Bronchial epithelial cell (primary cell): ENCODE measurements at regions not wholly inside any gene's neighbourhood (a gene's known extent, or its start where the extent isn't known, plus 50 kb on each side); places are given as distances from the start of the nearest gene placed in this dataset.

Experiments
- DNase-seq: peaks from one replicate; pipeline ENCODE4 v3.0.0-alpha.2; 2010; ENCODE audit warnings: low read depth
- FAIRE-seq: peaks from 2 replicates; lab custom pipeline; 2011; peaks lifted over from hg19 to GRCh38; lab: Jason Lieb, UNC
- H3K27me3 ChIP-seq: 2 replicates; pipeline ENCODE4 v1.5.1; 2011; ENCODE audit warnings: low read length; ENCODE audit not compliant: control insufficient read depth, insufficient read depth
- H3K36me3 ChIP-seq: 2 replicates; pipeline ENCODE4 v1.5.1; 2011; ENCODE audit warnings: low read length; ENCODE audit not compliant: control insufficient read depth, insufficient read depth
- H3K4me3 ChIP-seq: 2 replicates; pipeline ENCODE4 v1.5.1; 2011; ENCODE audit warnings: mild to moderate bottlenecking, low read depth, low read length, control low read depth
- TF ChIP-seq, protein P1 (sequence below): IDR thresholded peaks from 2 replicates; pipeline ENCODE4 v1.5.1; 2011; ENCODE audit warnings: mild to moderate bottlenecking, moderate library complexity, low read length, control low read depth, inconsistent platforms; ENCODE audit not compliant: insufficient read depth, severe bottlenecking

- FAIRE-seq = no peak
- no peak for DNase-seq
Observed at GRCh38 chr3:153602801-153603200, 440.8 kb downstream of the RAP2B start.

DNA sequence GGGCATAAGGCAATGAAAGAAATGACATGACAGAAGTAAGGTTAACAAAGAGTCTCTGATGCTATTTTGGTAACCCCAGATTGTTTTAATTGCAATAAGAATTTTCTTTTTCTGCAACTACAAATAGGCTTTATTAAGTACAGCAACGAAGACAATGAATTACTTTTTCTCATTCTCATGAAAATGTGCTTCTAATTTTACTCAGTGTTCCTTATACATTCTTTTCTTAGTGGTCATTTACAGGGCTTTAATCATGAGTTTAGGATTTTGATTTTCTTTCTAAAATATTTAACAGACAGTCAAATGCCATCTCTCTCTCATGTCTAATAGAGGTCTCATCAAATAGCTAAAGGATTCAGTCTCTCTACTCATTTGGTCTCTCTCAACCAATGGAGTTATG is 452.1 kb downstream of the RAP2B start:
- Histone ChIP-seq H3K27me3 (no peaks in the 10 kb centered on the region), H3K4me3 (no peak overlapping the region), H3K36me3 (no peaks in the 10 kb centered on the region)
- DNase-seq (no peak), FAIRE-seq (no peak)
- TF ChIP-seq, protein P1, sequence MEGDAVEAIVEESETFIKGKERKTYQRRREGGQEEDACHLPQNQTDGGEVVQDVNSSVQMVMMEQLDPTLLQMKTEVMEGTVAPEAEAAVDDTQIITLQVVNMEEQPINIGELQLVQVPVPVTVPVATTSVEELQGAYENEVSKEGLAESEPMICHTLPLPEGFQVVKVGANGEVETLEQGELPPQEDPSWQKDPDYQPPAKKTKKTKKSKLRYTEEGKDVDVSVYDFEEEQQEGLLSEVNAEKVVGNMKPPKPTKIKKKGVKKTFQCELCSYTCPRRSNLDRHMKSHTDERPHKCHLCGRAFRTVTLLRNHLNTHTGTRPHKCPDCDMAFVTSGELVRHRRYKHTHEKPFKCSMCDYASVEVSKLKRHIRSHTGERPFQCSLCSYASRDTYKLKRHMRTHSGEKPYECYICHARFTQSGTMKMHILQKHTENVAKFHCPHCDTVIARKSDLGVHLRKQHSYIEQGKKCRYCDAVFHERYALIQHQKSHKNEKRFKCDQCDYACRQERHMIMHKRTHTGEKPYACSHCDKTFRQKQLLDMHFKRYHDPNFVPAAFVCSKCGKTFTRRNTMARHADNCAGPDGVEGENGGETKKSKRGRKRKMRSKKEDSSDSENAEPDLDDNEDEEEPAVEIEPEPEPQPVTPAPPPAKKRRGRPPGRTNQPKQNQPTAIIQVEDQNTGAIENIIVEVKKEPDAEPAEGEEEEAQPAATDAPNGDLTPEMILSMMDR = no peak

More at GRCh38 chr3:153602801-153603200, 440.8 kb downstream of the RAP2B start:
- Histone ChIP-seq H3K4me3 (no peak overlapping the region), H3K27me3 (no peaks in the 10 kb centered on the region), H3K36me3 (no peaks in the 10 kb centered on the region)
- TF ChIP-seq, protein P1 = no peak

DNA sequence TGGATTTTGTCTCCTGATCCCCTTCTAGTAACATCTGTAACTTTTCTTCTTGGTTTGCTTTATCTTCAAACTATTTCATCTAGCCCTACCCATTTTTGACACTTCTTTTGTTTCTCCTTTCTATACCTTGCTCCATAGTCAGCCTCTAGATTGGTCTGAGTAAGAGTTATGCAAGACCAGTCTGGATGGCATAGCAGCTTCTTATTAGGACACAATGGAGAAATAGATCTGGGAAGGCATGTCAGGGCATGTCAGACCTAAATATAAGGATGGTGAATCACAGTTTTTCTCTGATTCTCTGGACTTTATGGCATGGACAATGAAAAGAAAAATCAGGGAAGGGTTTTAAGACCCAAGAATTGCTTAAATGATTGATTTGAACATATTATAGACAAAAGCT is 452.5 kb downstream of the RAP2B start:
- FAIRE-seq = no peak
- Histone ChIP-seq H3K27me3 (no peaks in the 10 kb centered on the region), H3K36me3 (no peaks in the 10 kb centered on the region), H3K4me3 (no peak overlapping the region)
- TF ChIP-seq, protein P1 = no peak
- peak; percentile 99 for DNase-seq

- Histone ChIP-seq H3K27me3 (no peaks in the 10 kb centered on the region), H3K36me3 (no peaks in the 10 kb centered on the region), H3K4me3 (no peak overlapping the region)
- DNase-seq (no peak), FAIRE-seq (no peak)
- TF ChIP-seq, protein P1 = no peak
Observed at GRCh38 chr3:153615863-153616262, 453.8 kb downstream of the RAP2B start.

- H3K36me3 ChIP-seq = no peaks in the 10 kb centered on the region
- H3K27me3 ChIP-seq = no peaks in the 10 kb centered on the region
- TF ChIP-seq, protein P1 = no peak
- H3K4me3 ChIP-seq = no peak overlapping the region
- FAIRE-seq (no peak), DNase-seq (no peak)
Observed at GRCh38 chr3:153617463-153617862, 455.4 kb downstream of the RAP2B start.

GRCh38 chr3:153618176-153618575 is 456.1 kb downstream of the RAP2B start:
- no peak for DNase-seq
- no peak overlapping the region for H3K4me3 ChIP-seq
- H3K27me3 ChIP-seq = no peaks in the 10 kb centered on the region
- TF ChIP-seq, protein P1 = no peak
- no peaks in the 10 kb centered on the region for H3K36me3 ChIP-seq
- no peak for FAIRE-seq
